ENCODE measurements at regions not wholly inside any gene's neighbourhood (a gene's known extent, or its start where the extent isn't known, plus 50 kb on each side); places are given as distances from the start of the nearest gene placed in this dataset.
A peak's percentile ranks its signal among the peaks of the same experiment; 100 is the strongest.

DNA sequence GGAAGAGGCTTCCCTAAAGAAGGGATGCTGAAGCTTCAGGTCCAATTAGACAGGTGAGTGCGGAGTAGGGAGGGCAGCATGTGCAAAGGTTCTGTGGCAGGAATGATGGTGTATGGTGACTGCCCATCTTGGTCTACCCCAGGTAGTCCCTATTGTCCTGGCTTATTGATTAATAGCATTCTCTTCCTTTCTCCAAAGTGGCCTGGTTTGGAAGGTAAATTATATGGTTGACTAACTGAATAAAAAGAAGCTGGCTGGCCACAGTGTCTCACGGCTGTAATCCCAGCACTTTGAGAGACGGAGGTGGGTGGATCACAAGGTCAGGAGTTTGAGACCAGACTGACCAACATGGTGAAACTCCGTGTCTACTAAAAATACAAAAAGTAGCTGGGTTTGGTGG is 230.5 kb downstream of the MIAT start:
- H3K27me3 Mint-ChIP-seq = peaks cover 0 to 25% (median 20%) of the 10 kb centered on the region in 3 donors
- no peaks in the 10 kb centered on the region for H3K4me1 Mint-ChIP-seq
- H3K27ac Mint-ChIP-seq = no peak overlapping the region
- ATAC-seq (ENCODE audit: low read depth in 2 of 2) = no peak
- H3K9me3 Mint-ChIP-seq = no peaks in the 10 kb centered on the region
- peaks cover 8 to 10% of the 10 kb centered on the region in 2 donors for H3K36me3 Mint-ChIP-seq
- no peak overlapping the region for H3K4me3 Mint-ChIP-seq
- DNase-seq = no peak

- peaks cover 4 to 30% (median 29%) of the 10 kb centered on the region in 3 donors for H3K27me3 Mint-ChIP-seq
- peaks cover 0 to 4% of the 10 kb centered on the region in 2 donors for H3K36me3 Mint-ChIP-seq
- no peaks in the 10 kb centered on the region for H3K4me1 Mint-ChIP-seq
- H3K27ac Mint-ChIP-seq = no peak overlapping the region
- no peak for DNase-seq
- H3K4me3 Mint-ChIP-seq = no peak overlapping the region
- ATAC-seq (ENCODE audit: low read depth in 2 of 2) = no peak
- peaks cover 0 to 1% (median 0%) of the 10 kb centered on the region in 7 donors for H3K9me3 Mint-ChIP-seq
Observed at GRCh38 chr22:26888887-26889286, 231.5 kb downstream of the MIAT start.

GRCh38 chr22:26889802-26890201 is 232.4 kb downstream of the MIAT start:
- peak overlapping the region in 2 of 6 donors; percentile 12 to 42 for H3K27ac Mint-ChIP-seq
- DNase-seq (no peak), ATAC-seq (ENCODE audit: low read depth in 2 of 2) (no peak)
- H3K27me3 Mint-ChIP-seq = peaks cover 7 to 38% (median 37%) of the 10 kb centered on the region in 3 donors
- no peaks in the 10 kb centered on the region for H3K4me1 Mint-ChIP-seq
- H3K9me3 Mint-ChIP-seq = peaks cover 0 to 1% (median 0%) of the 10 kb centered on the region in 7 donors
- peaks cover 0 to under 1% of the 10 kb centered on the region in 2 donors for H3K36me3 Mint-ChIP-seq
- H3K4me3 Mint-ChIP-seq = peak overlapping the region in 1 of 8 donors; percentile 20

DNA sequence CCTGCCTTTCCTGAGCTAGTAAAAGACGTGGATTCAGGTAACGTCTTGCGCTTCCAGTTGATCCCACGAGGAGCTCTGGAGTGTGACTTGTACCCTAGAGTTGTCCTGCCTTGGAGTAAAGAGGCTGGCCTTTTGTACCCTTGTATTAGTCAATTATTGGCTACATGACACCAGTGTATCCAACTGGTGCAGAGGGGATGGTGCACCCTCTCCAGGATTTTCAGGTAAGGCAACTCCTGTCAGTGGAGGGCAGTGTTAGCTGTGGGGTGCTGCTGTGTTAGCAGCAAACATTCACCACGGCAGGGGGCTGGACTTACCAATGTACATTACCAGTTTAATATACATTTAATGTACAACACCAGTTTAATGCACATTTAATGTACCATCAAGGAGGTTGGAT is 233.5 kb downstream of the MIAT start:
- Mint-ChIP-seq H3K36me3 (no peaks in the 10 kb centered on the region), H3K4me3 (no peak overlapping the region), H3K27me3 (peaks cover 9 to 39% (median 38%) of the 10 kb centered on the region in 3 donors), H3K4me1 (no peaks in the 10 kb centered on the region), H3K27ac (no peak overlapping the region), H3K9me3 (peaks cover 0 to 1% (median 0%) of the 10 kb centered on the region in 7 donors)
- DNase-seq (no peak), ATAC-seq (ENCODE audit: low read depth in 2 of 2) (no peak)

GRCh38 chr22:26891429-26891828 is 234.0 kb downstream of the MIAT start:
- H3K4me1 Mint-ChIP-seq = no peaks in the 10 kb centered on the region
- no peaks in the 10 kb centered on the region for H3K36me3 Mint-ChIP-seq
- no peak for ATAC-seq (ENCODE audit: low read depth in 2 of 2)
- peaks cover 0 to 1% (median 0%) of the 10 kb centered on the region in 7 donors for H3K9me3 Mint-ChIP-seq
- peaks cover 9 to 39% (median 38%) of the 10 kb centered on the region in 3 donors for H3K27me3 Mint-ChIP-seq
- no peak for DNase-seq
- no peak overlapping the region for H3K4me3 Mint-ChIP-seq
- H3K27ac Mint-ChIP-seq = no peak overlapping the region

GRCh38 chr22:26892166-26893041 is 235.0 kb downstream of the MIAT start:
- H3K4me3 Mint-ChIP-seq = no peak overlapping the region
- ATAC-seq (ENCODE audit: low read depth in 2 of 2) = no peak
- H3K36me3 Mint-ChIP-seq = peaks cover 0 to 4% of the 10 kb centered on the region in 2 donors
- DNase-seq = no peak
- no peak overlapping the region for H3K27ac Mint-ChIP-seq
- H3K9me3 Mint-ChIP-seq = peaks cover 0 to 2% (median 0%) of the 10 kb centered on the region in 7 donors
- H3K4me1 Mint-ChIP-seq = no peaks in the 10 kb centered on the region
- H3K27me3 Mint-ChIP-seq = peaks cover 17 to 46% (median 44%) of the 10 kb centered on the region in 3 donors

DNA sequence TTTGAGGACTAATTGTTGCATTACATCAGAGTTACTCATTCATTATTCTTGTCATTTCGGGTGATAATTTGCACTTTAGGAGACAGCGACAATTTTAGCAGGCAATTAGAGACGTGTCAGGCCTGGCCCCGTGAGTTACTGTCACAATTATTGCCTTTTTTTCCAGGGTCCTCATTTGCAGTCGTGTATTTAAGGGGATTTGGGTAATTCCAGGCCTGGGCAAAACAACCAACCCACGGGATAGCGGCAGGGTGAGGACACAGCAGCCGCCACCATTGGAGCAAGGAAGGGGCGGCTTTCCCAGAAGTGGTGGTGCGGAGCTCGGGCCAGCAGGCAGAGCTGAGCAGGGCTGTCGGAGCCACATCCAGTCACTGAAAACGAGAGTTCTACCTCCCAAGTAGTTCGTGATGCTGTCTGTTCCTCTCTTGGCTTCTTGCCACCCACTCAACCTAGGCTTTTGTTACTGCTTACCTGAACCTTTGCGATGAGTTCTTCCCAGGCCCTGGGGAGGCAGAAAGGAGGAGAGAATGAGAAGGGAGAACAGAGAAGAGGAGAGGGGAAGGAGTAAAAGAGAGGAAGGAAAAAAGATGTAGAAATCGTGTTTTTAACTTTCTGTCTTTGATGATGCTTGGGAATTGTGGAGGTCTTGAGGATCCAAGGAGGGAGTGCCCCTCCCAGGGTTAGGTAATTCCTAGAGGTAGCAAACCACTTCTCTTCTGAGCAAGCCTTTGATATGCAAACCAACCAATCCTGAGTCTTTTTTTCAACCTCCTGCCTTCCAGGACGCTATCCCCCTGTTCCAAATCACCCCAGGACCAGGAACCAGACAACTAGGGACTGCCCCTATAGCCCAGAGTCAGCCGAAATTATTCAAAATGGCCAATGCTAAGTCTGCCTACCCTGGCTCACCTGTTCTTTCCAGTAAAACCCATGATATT is 236.1 kb downstream of the MIAT start:
- DNase-seq = no peak
- Mint-ChIP-seq H3K27ac (no peak overlapping the region), H3K27me3 (peaks cover 26 to 57% (median 54%) of the 10 kb centered on the region in 3 donors), H3K9me3 (peaks cover 0 to 9% (median 1%) of the 10 kb centered on the region in 7 donors), H3K4me1 (no peaks in the 10 kb centered on the region), H3K4me3 (no peak overlapping the region), H3K36me3 (peaks cover 0 to 15% of the 10 kb centered on the region in 2 donors)
- ATAC-seq (ENCODE audit: low read depth in 2 of 2) = no peak

GRCh38 chr22:26894362-26894761 is 237.0 kb downstream of the MIAT start:
- Mint-ChIP-seq H3K36me3 (peaks cover 0 to 15% of the 10 kb centered on the region in 2 donors), H3K27ac (no peak overlapping the region), H3K9me3 (peaks cover 0 to 9% (median 1%) of the 10 kb centered on the region in 7 donors), H3K4me3 (no peak overlapping the region), H3K27me3 (peaks cover 33 to 66% (median 64%) of the 10 kb centered on the region in 3 donors), H3K4me1 (no peaks in the 10 kb centered on the region)
- no peak for ATAC-seq (ENCODE audit: low read depth in 2 of 2)
- DNase-seq = no peak

DNA sequence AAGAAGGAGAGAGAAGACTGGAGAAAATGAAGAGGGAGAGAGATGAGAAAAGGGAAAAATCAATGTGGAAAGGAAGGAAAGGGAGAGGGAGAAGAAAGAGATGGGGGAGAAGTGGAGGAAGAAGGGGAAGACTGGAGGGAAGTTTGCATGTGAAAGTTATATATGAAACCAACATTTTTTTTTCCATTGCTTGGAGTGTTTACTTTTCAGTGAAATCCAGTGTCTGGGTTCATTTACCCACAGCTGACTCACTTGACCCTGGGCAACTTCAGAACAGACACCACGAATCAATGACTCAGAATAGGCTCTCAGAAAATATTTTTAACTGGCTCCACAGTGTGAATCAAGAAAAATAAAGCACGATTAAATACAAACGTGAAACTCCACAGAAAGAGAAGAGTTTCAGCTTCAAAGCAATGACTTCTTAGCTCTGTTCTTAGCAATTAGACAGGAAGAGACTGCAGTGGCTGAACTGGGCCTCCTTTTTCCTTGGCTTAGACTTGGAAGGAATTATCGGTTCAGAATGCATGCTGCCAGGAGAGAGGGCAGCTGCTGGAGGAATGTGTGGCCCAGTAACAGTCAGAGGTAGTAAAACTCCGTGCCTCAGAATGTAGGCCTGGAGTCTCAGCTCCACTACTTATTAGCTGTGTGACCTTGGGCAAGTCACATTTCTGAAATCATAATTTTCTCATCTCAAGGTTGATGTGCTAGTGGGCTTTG is 237.5 kb downstream of the MIAT start:
- ATAC-seq (ENCODE audit: low read depth in 2 of 2) (no peak), DNase-seq (no peak)
- H3K4me3 Mint-ChIP-seq = no peak overlapping the region
- peaks cover 33 to 67% (median 67%) of the 10 kb centered on the region in 3 donors for H3K27me3 Mint-ChIP-seq
- peaks cover 0 to 9% (median 1%) of the 10 kb centered on the region in 7 donors for H3K9me3 Mint-ChIP-seq
- no peak overlapping the region for H3K27ac Mint-ChIP-seq
- H3K36me3 Mint-ChIP-seq = peaks cover 0 to 15% of the 10 kb centered on the region in 2 donors
- no peaks in the 10 kb centered on the region for H3K4me1 Mint-ChIP-seq

DNA sequence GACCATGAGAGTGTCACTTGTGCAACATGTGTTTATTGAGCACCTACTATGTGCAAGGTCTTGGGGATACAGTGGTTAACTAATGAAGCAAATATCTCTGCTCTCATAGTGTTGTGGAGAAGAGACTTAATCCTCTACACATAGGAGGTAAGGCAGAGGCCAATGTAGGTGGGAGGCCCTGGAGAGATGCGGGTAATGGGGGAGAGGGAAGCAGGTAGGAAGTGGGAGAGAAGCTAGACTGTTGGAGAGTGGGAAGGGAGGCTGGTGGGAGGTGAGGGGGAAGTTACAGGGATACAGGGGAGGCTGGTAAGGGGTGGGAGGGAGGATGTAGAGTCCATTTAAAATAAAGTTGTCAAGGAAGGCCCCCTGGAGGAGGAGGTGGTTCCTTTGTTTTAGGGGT is 240.0 kb downstream of the MIAT start:
- Mint-ChIP-seq H3K4me3 (no peak overlapping the region), H3K27me3 (peaks cover 45 to 68% (median 64%) of the 10 kb centered on the region in 3 donors), H3K9me3 (peaks cover 0 to 9% (median 1%) of the 10 kb centered on the region in 7 donors), H3K27ac (no peak overlapping the region), H3K4me1 (peaks cover 0 to 2% (median 0%) of the 10 kb centered on the region in 3 donors), H3K36me3 (peaks cover 0 to 15% of the 10 kb centered on the region in 2 donors)
- no peak for ATAC-seq (ENCODE audit: low read depth in 2 of 2)
- no peak for DNase-seq

GRCh38 chr22:26898946-26899605 is 241.7 kb downstream of the MIAT start:
- H3K36me3 Mint-ChIP-seq = peaks cover 0 to 15% of the 10 kb centered on the region in 2 donors
- H3K9me3 Mint-ChIP-seq = peaks cover 0 to 9% (median 1%) of the 10 kb centered on the region in 7 donors
- H3K4me1 Mint-ChIP-seq = peaks cover 13 to 15% (median 14%) of the 10 kb centered on the region in 3 donors
- H3K4me3 Mint-ChIP-seq = no peak overlapping the region
- no peak for DNase-seq
- peaks cover 47 to 68% (median 66%) of the 10 kb centered on the region in 3 donors for H3K27me3 Mint-ChIP-seq
- peak overlapping the region in 1 of 6 donors; percentile 38 for H3K27ac Mint-ChIP-seq
- ATAC-seq (ENCODE audit: low read depth in 2 of 2) = no peak

DNA sequence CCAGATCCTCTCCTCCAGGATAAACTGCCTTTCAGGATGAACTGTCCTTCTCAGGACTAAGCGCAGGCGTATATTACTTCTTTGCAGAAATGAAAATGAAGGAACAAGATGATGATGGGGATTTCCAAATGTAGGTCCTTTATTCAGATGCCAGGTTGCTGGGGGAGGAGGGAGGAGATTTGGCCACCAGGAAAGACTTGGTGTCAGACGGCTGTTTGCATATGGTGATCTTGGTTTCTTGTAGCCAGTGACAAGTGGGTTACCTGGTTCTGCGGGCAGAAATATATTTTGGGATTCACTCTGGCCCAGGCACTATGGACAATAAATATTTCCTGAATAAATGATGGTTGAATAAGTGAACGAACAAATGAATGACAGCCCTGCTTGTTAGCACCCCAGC is 243.4 kb downstream of the MIAT start:
- H3K27me3 Mint-ChIP-seq = peaks cover 42 to 76% (median 75%) of the 10 kb centered on the region in 3 donors
- H3K36me3 Mint-ChIP-seq = peaks cover 0 to 15% of the 10 kb centered on the region in 2 donors
- DNase-seq = no peak
- peak overlapping the region in 1 of 8 donors; percentile 23 for H3K4me3 Mint-ChIP-seq
- ATAC-seq (ENCODE audit: low read depth in 2 of 2) = no peak
- peak overlapping the region in 1 of 6 donors; percentile 42 for H3K27ac Mint-ChIP-seq
- H3K9me3 Mint-ChIP-seq = peaks cover 0 to 9% (median 1%) of the 10 kb centered on the region in 7 donors
- peaks cover 14 to 19% (median 15%) of the 10 kb centered on the region in 3 donors for H3K4me1 Mint-ChIP-seq
